OCI-LY3 (cell line): ENCODE measurements at regions not wholly inside any gene's neighbourhood (a gene's known extent, or its start where the extent isn't known, plus 50 kb on each side); places are given as distances from the start of the nearest gene placed in this dataset.

Source experiments
- H2AFZ ChIP-seq: fragments of 200-600, 300-600 bp; shearing (Covaris generic); 2 replicates; pipeline ENCODE4 v1.6.0; 2014; ENCODE audit warnings: antibody characterized with exemption, low read depth, low read length
- H3K27ac ChIP-seq: fragments of 200-600, 300-600 bp; sonication (generic); 2 replicates; pipeline ENCODE4 v1.5.1; 2014; ENCODE audit warnings: mild to moderate bottlenecking, low read length, moderate library complexity, mixed read lengths
- H3K27me3 ChIP-seq: fragments of 200-600, 300-600 bp; sonication (generic); 2 replicates; pipeline ENCODE4 v1.6.1; 2014; ENCODE audit warnings: low read depth, low read length, mixed read lengths
- H3K36me3 ChIP-seq: fragments of 200-600, 300-600 bp; sonication (generic); replicated peaks from 2 replicates; pipeline ENCODE3; 2014; ENCODE audit warnings: low read depth, low read length, mixed read lengths
- H3K4me1 ChIP-seq: fragments of 300-600, 200-600 bp; sonication (generic); 2 replicates; pipeline ENCODE4 v1.6.1; 2014; ENCODE audit warnings: low read length, mixed read lengths
- H3K4me2 ChIP-seq: fragments of 200-600, 300-600 bp; sonication (generic); 2 replicates; pipeline ENCODE4 v1.6.1; 2014; ENCODE audit warnings: low read length, mixed read lengths
- H3K4me3 ChIP-seq: fragments of 300-600, 200-600 bp; sonication (generic); 2 replicates; pipeline ENCODE4 v1.5.1; 2014; ENCODE audit warnings: antibody characterized with exemption, mild to moderate bottlenecking, low read length, moderate library complexity
- H3K79me2 ChIP-seq: fragments of 300-600, 200-600 bp; shearing (Covaris generic); 2 replicates; pipeline ENCODE4 v1.6.1; 2014; ENCODE audit warnings: mild to moderate bottlenecking, low read length, mixed read lengths
- H3K9ac ChIP-seq: fragments of 300-600, 200-600 bp; shearing (Covaris generic); 2 replicates; pipeline ENCODE4 v1.6.0; 2014; ENCODE audit warnings: mild to moderate bottlenecking, low read length, moderate library complexity
- H3K9me3 ChIP-seq: fragments of 200-600, 300-600 bp; shearing (Covaris generic); 2 replicates; pipeline ENCODE4 v1.6.1; 2014; ENCODE audit warnings: low read length, mixed read lengths; ENCODE audit not compliant: insufficient read depth
- H4K20me1 ChIP-seq: fragments of 200-600, 300-600 bp; sonication (generic); 2 replicates; pipeline ENCODE4 v1.6.1; 2016; ENCODE audit warnings: low read length, mixed read lengths; ENCODE audit not compliant: insufficient read depth
- CTCF ChIP-seq: fragments of 200-600, 300-600 bp; sonication (generic); IDR thresholded peaks from 2 replicates; pipeline ENCODE4 v1.5.1; 2014; ENCODE audit warnings: antibody characterized with exemption, low read length, low read depth
- EZH2phosphoT487 ChIP-seq: fragments of 200-600 bp; shearing (Covaris generic); IDR thresholded peaks from 2 replicates; pipeline ENCODE4 v1.6.1; 2018; ENCODE audit warnings: antibody characterized with exemption, mixed run types, low read depth

- H3K4me1 ChIP-seq, result peaks cover 6% of the 10 kb centered on the region
- no peak for TF ChIP-seq EZH2phosphoT487
- no peaks in the 10 kb centered on the region for H3K79me2 ChIP-seq
- no peak overlapping the region for H3K9ac ChIP-seq
- no peak overlapping the region for H2AFZ ChIP-seq
- H3K27ac ChIP-seq, result no peak overlapping the region
- H3K4me2 ChIP-seq, result no peak overlapping the region
- H3K4me3 ChIP-seq, result no peak overlapping the region
- H4K20me1 ChIP-seq, result no peaks in the 10 kb centered on the region
- no peaks in the 10 kb centered on the region for H3K36me3 ChIP-seq
- H3K27me3 ChIP-seq, result peaks cover 5% of the 10 kb centered on the region; the same call in 1 of the 2 replicates
- H3K9me3 ChIP-seq, result no peaks in the 10 kb centered on the region
Observed at GRCh38 chr1:221212926-221213325, 333.7 kb downstream of the HLX start.

- Histone ChIP-seq H3K4me2 (no peak overlapping the region), H3K27me3 (peaks cover 5% of the 10 kb centered on the region; the same call in 1 of the 2 replicates), H3K9ac (no peak overlapping the region), H3K4me1 (peaks cover 6% of the 10 kb centered on the region), H3K79me2 (no peaks in the 10 kb centered on the region), H3K9me3 (no peaks in the 10 kb centered on the region), H3K4me3 (no peak overlapping the region), H3K27ac (no peak overlapping the region), H3K36me3 (no peaks in the 10 kb centered on the region), H4K20me1 (no peaks in the 10 kb centered on the region), H2AFZ (no peak overlapping the region)
- TF ChIP-seq CTCF (no peak), EZH2phosphoT487 (no peak)
Observed at GRCh38 chr1:221217029-221217428, 337.8 kb downstream of the HLX start.

- no peaks in the 10 kb centered on the region for H4K20me1 ChIP-seq
- H3K27me3 ChIP-seq, result no peaks in the 10 kb centered on the region
- H3K36me3 ChIP-seq, result no peaks in the 10 kb centered on the region
- H3K27ac ChIP-seq, result no peak overlapping the region
- no peaks in the 10 kb centered on the region for H3K4me1 ChIP-seq
- TF ChIP-seq EZH2phosphoT487 (no peak), CTCF (no peak)
- H3K9ac ChIP-seq, result no peak overlapping the region
- H3K79me2 ChIP-seq, result no peaks in the 10 kb centered on the region
- no peak overlapping the region for H3K4me3 ChIP-seq
- no peak overlapping the region for H3K4me2 ChIP-seq
- H3K9me3 ChIP-seq, result no peaks in the 10 kb centered on the region; the same call in 1 of the 2 replicates
- no peak overlapping the region for H2AFZ ChIP-seq
Observed at GRCh38 chr1:221223281-221223680, 344.0 kb downstream of the HLX start.

GRCh38 chr1:221227460-221227859, 348.2 kb downstream of the HLX start:
- H3K4me2 ChIP-seq, result no peak overlapping the region
- no peaks in the 10 kb centered on the region for H3K36me3 ChIP-seq
- TF ChIP-seq EZH2phosphoT487 (no peak), CTCF (no peak)
- no peak overlapping the region for H3K9ac ChIP-seq
- H3K9me3 ChIP-seq, result no peaks in the 10 kb centered on the region; the same call in 1 of the 2 replicates
- no peak overlapping the region for H2AFZ ChIP-seq
- no peaks in the 10 kb centered on the region for H3K27me3 ChIP-seq
- no peaks in the 10 kb centered on the region for H3K79me2 ChIP-seq
- H3K27ac ChIP-seq, result no peak overlapping the region
- H4K20me1 ChIP-seq, result no peaks in the 10 kb centered on the region
- H3K4me1 ChIP-seq, result no peaks in the 10 kb centered on the region
- no peak overlapping the region for H3K4me3 ChIP-seq

GRCh38 chr1:221227872-221228337, 348.7 kb downstream of the HLX start:
- Histone ChIP-seq H3K9me3 (no peaks in the 10 kb centered on the region; the same call in 1 of the 2 replicates), H3K79me2 (no peaks in the 10 kb centered on the region), H4K20me1 (no peaks in the 10 kb centered on the region), H3K4me1 (no peaks in the 10 kb centered on the region), H3K4me3 (no peak overlapping the region), H3K4me2 (no peak overlapping the region), H3K27ac (no peak overlapping the region), H3K27me3 (no peaks in the 10 kb centered on the region), H3K9ac (no peak overlapping the region), H2AFZ (no peak overlapping the region), H3K36me3 (no peaks in the 10 kb centered on the region)
- TF ChIP-seq CTCF (no peak), EZH2phosphoT487 (no peak)
